Upper lobe of left lung (tissue), 6 donors: ENCODE measurements at regions not wholly inside any gene's neighbourhood (a gene's known extent, or its start where the extent isn't known, plus 50 kb on each side); places are given as distances from the start of the nearest gene placed in this dataset.

ENCODE experiments used
- ATAC-seq, 2 donors: fragments of 200-7000 bp; cut with Tn5 transposase; one replicate each; pipeline ENCODE4 v1.9.1; 2022; ENCODE audit warnings: mild to moderate bottlenecking in 2 of 2, moderate library complexity in 2 of 2; ENCODE audit not compliant: low FRiP score in 2 of 2
- DNase-seq, 2 donors: peaks; one replicate each; pipeline ENCODE4 v3.0.0-alpha.2; 2019 to 2020
- H3K27ac ChIP-seq, 4 donors: fragments of 200-600 bp; sonication (generic); one replicate each; pipeline ENCODE4 v1.5.1; 2016 to 2019
- H3K27me3 ChIP-seq, 4 donors: fragments of 200-600 bp; sonication (generic); one replicate each; pipeline ENCODE4 v1.5.1; 2017 to 2019
- H3K36me3 ChIP-seq, 4 donors: fragments of 200-600 bp; sonication (generic); one replicate each; pipeline ENCODE4 v1.5.1; 2016 to 2019
- H3K4me1 ChIP-seq, 4 donors: fragments of 200-600 bp; sonication (generic); one replicate each; pipeline ENCODE4 v1.5.1; 2018 to 2019
- H3K4me3 ChIP-seq, 4 donors: fragments of 200-600 bp; sonication (generic); one replicate each; pipeline ENCODE4 v1.5.1; 2017 to 2019; ENCODE audit warnings: mild to moderate bottlenecking in 2 of 4, moderate library complexity in 1 of 4
- H3K9me3 ChIP-seq, 4 donors: fragments of 200-600 bp; sonication (generic); one replicate each; pipeline ENCODE4 v1.5.1; 2018 to 2019
- CTCF ChIP-seq, 6 experiments: fragments of 450-650 bp in 4 of 6; fragments of 200-600 bp in 2 of 6; sonication (generic) in 2 of 6; IDR thresholded peaks; one replicate each; pipeline ENCODE4 v1.5.1; 2016 to 2019; ENCODE audit warnings: antibody characterized with exemption in 6 of 6
- EP300 ChIP-seq, 4 donors: sonication (generic); formaldehyde crosslinking; IDR thresholded peaks; one replicate each; pipeline ENCODE4 v1.5.1; 2017; ENCODE audit warnings: antibody characterized with exemption in 4 of 4, control low read depth in 2 of 4
- POLR2A ChIP-seq, 4 donors: fragments of 450-650 bp; IDR thresholded peaks; one replicate each; pipeline ENCODE4 v1.5.1; 2016 to 2017; ENCODE audit warnings: antibody characterized with exemption in 4 of 4, mild to moderate bottlenecking in 2 of 4
- POLR2AphosphoS5 ChIP-seq, 2 donors: sonication (generic); formaldehyde crosslinking; IDR thresholded peaks; one replicate each; pipeline ENCODE4 v1.5.1; 2017; ENCODE audit warnings: antibody characterized with exemption in 2 of 2
- WGBS, 2 donors: methylation state at CpG; one replicate each; pipeline ENCODE4 v1.1.5; 2017 to 2018; 5-methylcytosine and 5-hydroxymethylcytosine counted together
- donor health status: DM: no; HTN: no; CAD: no; lungs with moderate emphysema.
- donor health status: DM: no; HTN: yes; CAD: no; lungs with severe emphysema.

GRCh38 chr7:13105209-13105608, 417.8 kb downstream of the ARL4A start:
- H3K4me3 ChIP-seq: no peak overlapping the region
- H3K4me1 ChIP-seq: no peaks in the 10 kb centered on the region
- no peak for ATAC-seq
- TF ChIP-seq POLR2AphosphoS5 (IDR thresholded peaks at IDR 0.05) (no peak), CTCF (IDR thresholded peaks at IDR 0.05) (no peak), EP300 (IDR thresholded peaks at IDR 0.05) (no peak), POLR2A (IDR thresholded peaks at IDR 0.05) (no peak)
- no peaks in the 10 kb centered on the region for H3K36me3 ChIP-seq
- H3K27me3 ChIP-seq: no peaks in the 10 kb centered on the region
- DNase-seq: no peak
- H3K9me3 ChIP-seq: no peaks in the 10 kb centered on the region
- no peak overlapping the region for H3K27ac ChIP-seq

- WGBS, 2 donors: 90 to 93% methylated on average over 2 of the region's 2 CpGs
These were observed 419.1 kb downstream of the ARL4A start for GRCh38 chr7:13106513-13106912.

GRCh38 chr7:13107291-13107690, 419.9 kb downstream of the ARL4A start:
- Histone ChIP-seq H3K4me1 (no peaks in the 10 kb centered on the region), H3K27ac (no peak overlapping the region), H3K36me3 (no peaks in the 10 kb centered on the region), H3K4me3 (no peak overlapping the region), H3K9me3 (no peaks in the 10 kb centered on the region), H3K27me3 (no peaks in the 10 kb centered on the region)
- DNase-seq (no peak), ATAC-seq (no peak)
- TF ChIP-seq POLR2AphosphoS5 (IDR thresholded peaks at IDR 0.05) (no peak), CTCF (IDR thresholded peaks at IDR 0.05) (no peak), POLR2A (IDR thresholded peaks at IDR 0.05) (no peak), EP300 (IDR thresholded peaks at IDR 0.05) (no peak)

More at GRCh38 chr7:13106513-13106912, 419.1 kb downstream of the ARL4A start:
- Histone ChIP-seq H3K4me1 (no peaks in the 10 kb centered on the region), H3K4me3 (no peak overlapping the region), H3K36me3 (no peaks in the 10 kb centered on the region), H3K27me3 (no peaks in the 10 kb centered on the region), H3K27ac (no peak overlapping the region), H3K9me3 (no peaks in the 10 kb centered on the region)
- TF ChIP-seq POLR2A (IDR thresholded peaks at IDR 0.05) (no peak), CTCF (IDR thresholded peaks at IDR 0.05) (no peak), POLR2AphosphoS5 (IDR thresholded peaks at IDR 0.05) (no peak), EP300 (IDR thresholded peaks at IDR 0.05) (no peak)
- DNase-seq: no peak
- ATAC-seq: no peak

GRCh38 chr7:13108061-13108460, 420.6 kb downstream of the ARL4A start:
- no peak overlapping the region for H3K4me3 ChIP-seq
- TF ChIP-seq POLR2A (IDR thresholded peaks at IDR 0.05) (no peak), CTCF (IDR thresholded peaks at IDR 0.05) (no peak), EP300 (IDR thresholded peaks at IDR 0.05) (no peak), POLR2AphosphoS5 (IDR thresholded peaks at IDR 0.05) (no peak)
- DNase-seq: no peak
- H3K9me3 ChIP-seq: no peaks in the 10 kb centered on the region
- H3K27ac ChIP-seq: no peak overlapping the region
- H3K4me1 ChIP-seq: no peaks in the 10 kb centered on the region
- H3K27me3 ChIP-seq: no peaks in the 10 kb centered on the region
- ATAC-seq: no peak
- H3K36me3 ChIP-seq: no peaks in the 10 kb centered on the region

- no peak for TF ChIP-seq POLR2A (IDR thresholded peaks at IDR 0.05)
- no peak for TF ChIP-seq POLR2AphosphoS5 (IDR thresholded peaks at IDR 0.05)
- no peak for TF ChIP-seq CTCF (IDR thresholded peaks at IDR 0.05)
- no peak for TF ChIP-seq EP300 (IDR thresholded peaks at IDR 0.05)
- Histone ChIP-seq H3K9me3 (no peaks in the 10 kb centered on the region), H3K27ac (no peak overlapping the region), H3K4me1 (no peaks in the 10 kb centered on the region), H3K36me3 (no peaks in the 10 kb centered on the region), H3K27me3 (no peaks in the 10 kb centered on the region), H3K4me3 (no peak overlapping the region)
- ATAC-seq (peak in 1 of 2 donors; percentile 39), DNase-seq (peak in 1 of 2 donors; percentile 43)
- 78 to 90% methylated on average over 4 to 6 of the region's 6 CpGs for WGBS, 2 donors
These were observed 421.8 kb downstream of the ARL4A start for GRCh38 chr7:13109201-13109600.
